ENCODE measurements at regions not wholly inside any gene's neighbourhood (a gene's known extent, or its start where the extent isn't known, plus 50 kb on each side); places are given as distances from the start of the nearest gene placed in this dataset.
"Not testable (repeated sequence)": the region's sequence is repeated elsewhere in the genome, so short reads cannot be mapped to it uniquely, and the experiment has no call there.

DNA sequence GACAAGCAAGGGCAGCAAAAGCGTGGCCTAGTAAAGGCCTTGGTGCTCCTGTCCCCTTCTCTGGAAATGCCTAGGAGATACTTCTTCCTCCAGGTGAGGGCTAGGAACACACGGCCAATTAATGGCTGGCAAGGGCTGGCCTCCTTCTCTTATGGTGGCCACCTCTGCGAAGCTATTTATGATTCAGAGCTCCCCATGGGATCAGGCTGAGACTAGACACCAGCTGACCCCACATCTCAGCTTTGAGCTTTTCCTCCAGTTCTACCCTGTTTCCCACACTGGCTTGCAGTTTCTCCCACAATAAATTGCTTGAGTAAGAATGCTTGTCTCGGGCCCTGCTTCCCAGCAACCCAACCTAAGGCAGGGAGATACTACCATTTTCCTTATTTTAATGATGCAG, 53.7 kb downstream of the CAMK2N1 start:
- no peak for DNase-seq

GRCh38 chr1:20431176-20431460, 54.9 kb downstream of the CAMK2N1 start:
- no peak for DNase-seq

DNA sequence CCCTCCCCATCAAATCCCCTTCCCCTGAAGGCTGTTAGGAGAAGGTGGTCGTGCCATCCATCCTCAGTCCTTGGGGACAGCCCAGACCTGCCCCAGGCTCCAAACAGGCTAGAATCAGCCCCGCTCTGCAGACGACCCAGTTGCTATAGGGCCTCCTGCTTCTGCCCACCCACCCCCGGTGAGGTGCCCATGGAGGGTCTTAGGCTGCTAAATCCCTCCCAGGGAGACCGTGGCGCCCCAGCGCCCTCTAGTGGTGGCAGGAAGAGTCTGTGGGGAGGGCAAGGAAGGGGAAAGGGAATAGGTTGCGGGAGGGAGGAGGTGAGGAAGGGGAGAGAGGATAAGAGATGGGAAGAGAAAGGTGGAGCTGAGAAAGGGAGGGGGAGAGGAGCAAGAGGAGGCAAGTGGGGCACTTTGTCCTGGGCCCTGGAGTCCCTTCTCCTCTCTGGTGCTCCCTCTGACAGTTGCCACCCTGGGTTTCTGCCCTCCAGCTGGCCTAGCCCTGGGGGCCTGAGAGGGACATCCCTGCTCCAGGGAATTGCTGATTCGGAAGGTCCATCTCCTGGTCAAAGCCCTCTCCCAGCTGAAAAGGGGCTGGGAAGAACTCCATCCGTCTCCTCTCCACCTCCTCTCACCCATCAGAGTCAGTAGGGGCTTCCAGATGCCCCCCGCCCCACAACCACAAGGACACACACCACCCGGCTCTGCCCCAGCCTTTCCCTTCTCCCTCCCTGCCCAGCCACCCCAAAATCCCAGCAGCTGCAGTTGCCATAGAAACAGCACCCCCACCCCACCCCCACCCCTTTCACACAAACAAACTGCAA, 55.4 kb downstream of the CAMK2N1 start:
- DNase-seq = peak; percentile 1

DNA sequence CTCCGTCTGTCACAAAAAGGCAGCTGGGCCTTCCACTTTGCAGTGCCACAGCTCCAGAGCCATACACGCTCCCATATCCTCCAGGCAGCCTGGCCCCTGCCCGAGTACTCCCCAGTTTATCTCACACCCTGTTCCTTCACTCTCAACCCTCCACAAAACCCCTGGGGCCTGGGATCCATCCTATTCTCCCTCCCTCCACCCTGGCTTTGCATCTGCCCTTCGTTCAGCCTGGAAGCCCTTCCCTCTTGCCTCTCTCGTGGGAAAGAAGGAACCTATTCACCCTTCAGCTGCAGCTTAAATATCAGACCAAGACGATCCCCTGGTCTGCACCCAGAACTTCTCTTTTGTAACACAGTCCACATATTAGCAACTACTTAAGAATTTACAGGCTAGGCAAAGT, 56.7 kb downstream of the CAMK2N1 start:
- DNase-seq = no peak

DNA sequence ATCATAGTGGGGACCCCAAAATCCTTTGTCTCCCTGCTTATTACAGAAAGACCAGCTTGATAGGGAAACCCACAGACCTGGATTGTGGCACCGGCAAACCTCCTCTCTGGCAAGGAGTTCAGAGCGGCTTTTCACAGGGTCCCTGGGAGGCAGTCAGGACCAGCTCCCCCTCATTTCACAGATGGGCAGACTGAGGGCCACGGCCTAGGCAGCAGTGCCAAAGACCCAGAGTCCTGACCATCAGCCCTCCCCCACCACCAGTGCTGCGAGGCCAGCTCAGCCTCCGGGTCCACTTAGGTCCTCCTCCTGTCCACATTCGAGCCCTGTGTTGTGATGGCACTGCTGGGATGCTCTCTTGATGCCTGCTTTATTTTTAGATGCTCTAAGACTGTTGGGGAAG, 57.2 kb downstream of the CAMK2N1 start:
- no peak for DNase-seq

DNA sequence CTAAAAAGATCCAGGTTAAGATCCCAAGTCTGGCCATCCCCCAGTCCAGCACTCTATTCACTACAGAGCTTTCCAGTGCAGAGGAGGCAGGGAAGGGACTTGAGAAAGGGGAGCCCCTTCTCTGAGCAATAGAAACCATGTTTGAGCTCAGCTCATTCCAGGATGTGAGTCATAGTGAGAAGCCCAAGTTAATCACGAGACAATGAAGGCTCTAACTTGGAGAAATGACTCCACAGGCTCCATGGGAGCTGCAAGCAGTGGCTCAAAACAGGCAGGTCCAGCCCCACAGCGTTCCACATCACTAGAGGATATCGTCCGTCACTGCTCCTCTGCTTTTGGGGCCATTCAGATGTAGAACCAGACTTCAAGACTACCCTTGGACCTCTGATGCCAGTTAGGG, 59.1 kb downstream of the CAMK2N1 start:
- no peak for DNase-seq

- DNase-seq = no peak
Observed at GRCh38 chr1:20426371-20426770, 59.6 kb downstream of the CAMK2N1 start.

DNA sequence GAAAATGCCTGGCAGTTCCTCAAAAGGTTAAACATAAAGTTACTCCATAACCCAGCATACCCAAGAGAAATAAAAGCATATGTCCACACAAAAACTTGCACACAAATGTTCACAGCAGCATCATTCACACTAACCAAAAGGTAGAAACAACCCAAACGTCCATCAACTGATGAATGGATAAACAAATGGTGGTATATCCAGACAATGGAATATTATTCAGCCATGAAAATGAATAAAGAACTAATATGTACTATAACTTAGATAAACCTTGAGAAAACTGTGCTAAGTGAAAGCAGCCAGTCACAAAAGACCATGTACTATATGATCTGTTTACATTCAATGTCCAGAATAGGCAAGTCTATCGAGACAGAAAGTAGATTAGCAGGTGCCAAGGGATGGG, 60.4 kb downstream of the CAMK2N1 start:
- no peak for DNase-seq

DNA sequence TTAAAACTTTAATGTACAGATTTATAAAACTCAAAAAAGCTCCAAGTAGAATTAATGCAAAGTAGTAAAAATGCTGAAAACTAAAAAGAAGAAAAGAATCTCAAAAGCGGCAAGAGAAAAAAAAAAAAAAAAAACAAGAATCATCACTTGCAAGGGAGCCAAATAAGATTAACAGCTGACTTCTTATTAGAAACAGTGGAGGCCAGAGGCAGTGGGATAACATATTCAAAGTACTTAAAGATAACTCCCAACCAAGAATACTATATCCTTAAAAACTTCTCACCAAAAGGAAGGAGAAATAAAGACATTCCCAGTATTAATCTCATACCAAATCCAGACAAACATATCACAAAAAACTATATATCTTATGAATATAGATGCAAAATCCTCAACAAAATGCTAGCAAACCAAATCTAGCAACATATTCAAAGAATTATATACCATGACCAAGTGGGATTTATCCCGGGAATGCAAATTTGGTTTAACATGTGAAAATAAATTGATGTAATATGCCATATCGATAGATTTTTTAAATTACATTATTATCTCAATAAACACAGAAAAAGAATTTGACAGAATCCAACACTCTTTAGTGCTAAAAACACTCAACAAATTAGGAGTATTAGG, 62.7 kb downstream of the CAMK2N1 start:
- no peak for DNase-seq

DNA sequence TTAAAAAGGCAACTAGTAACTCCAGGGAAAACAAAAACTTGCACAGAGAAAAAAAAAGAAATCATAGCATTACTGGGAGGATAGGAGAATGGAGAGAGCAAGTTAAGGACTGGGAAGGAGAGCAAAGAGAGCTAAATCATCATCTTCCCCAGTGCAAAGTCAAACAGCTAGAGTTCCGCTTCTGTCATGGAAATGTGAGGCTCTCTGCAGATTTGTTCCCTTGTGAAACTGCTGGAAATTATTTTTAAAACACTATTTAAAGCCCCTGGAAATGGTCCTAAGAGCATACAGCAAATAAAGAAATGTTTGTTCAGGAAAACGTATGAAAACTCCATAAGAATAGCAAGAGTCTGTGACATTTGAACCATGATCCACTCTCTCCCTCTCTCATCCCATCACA, 64.6 kb downstream of the CAMK2N1 start:
- no peak for DNase-seq

GRCh38 chr1:20417581-20417980, 68.4 kb downstream of the CAMK2N1 start:
- no peak for DNase-seq

GRCh38 chr1:20416706-20417105, 69.3 kb downstream of the CAMK2N1 start:
- no peak for DNase-seq

GRCh38 chr1:20413776-20414140, 72.3 kb downstream of the CAMK2N1 start:
- DNase-seq = no peak

GRCh38 chr1:20413136-20413775, 72.8 kb downstream of the CAMK2N1 start:
- no peak for DNase-seq

GRCh38 chr1:20411196-20411980, 74.6 kb downstream of the CAMK2N1 start:
- DNase-seq = no peak

GRCh38 chr1:20410503-20410902, 75.5 kb downstream of the CAMK2N1 start:
- no peak for DNase-seq

GRCh38 chr1:20409971-20410370, 76.0 kb downstream of the CAMK2N1 start:
- DNase-seq = no peak

- DNase-seq = no peak
Observed at GRCh38 chr1:20409012-20409411, 77.0 kb downstream of the CAMK2N1 start.

- not testable (repeated sequence) for DNase-seq
Observed at GRCh38 chr1:20408133-20408650, 77.8 kb downstream of the CAMK2N1 start.

DNA sequence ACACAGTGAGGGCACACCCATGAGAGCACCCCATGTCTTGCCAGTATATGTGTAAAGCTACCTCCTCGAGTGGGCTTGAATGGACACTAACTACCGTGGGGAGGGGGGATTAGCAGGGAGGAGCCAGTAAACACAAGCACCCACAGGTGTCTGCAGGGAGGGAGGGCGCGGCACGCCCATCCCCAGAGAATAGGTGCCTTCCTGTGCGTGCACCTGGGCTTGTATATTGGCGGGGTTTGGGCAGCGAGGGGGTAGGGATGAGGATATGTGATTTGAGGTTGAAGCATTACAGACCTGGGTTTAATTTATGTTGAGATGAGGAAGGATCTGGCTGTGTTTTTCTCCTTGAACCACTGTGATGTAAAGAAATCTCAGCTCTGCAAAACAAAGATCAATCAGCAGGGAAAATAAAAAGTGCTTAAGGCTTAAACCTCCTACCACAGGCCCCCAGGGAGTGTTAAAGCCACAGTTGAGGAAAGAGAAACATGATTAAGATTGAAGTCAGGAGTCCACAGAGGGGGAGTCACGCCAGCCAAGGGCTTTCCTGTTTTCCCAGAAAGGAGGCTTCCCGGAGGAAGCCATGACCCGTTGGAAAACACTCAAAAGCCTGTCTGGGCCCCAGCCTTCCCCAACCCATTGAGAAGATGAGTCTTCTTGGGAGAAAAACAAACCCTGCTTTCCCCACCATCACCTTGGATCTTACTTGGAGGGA, 80.0 kb downstream of the CAMK2N1 start:
- no peak for DNase-seq

GRCh38 chr1:20405051-20405754, 80.8 kb downstream of the CAMK2N1 start:
- DNase-seq = no peak
